IPS-NIHi7 (cell line): ENCODE measurements at regions not wholly inside any gene's neighbourhood (a gene's known extent, or its start where the extent isn't known, plus 50 kb on each side); places are given as distances from the start of the nearest gene placed in this dataset.

Source experiments
- DNase-seq: peaks from one replicate; pipeline ENCODE4 v3.0.0; 2012; ENCODE audit warnings: mixed read lengths; ENCODE audit errors: extremely low spot score

DNA sequence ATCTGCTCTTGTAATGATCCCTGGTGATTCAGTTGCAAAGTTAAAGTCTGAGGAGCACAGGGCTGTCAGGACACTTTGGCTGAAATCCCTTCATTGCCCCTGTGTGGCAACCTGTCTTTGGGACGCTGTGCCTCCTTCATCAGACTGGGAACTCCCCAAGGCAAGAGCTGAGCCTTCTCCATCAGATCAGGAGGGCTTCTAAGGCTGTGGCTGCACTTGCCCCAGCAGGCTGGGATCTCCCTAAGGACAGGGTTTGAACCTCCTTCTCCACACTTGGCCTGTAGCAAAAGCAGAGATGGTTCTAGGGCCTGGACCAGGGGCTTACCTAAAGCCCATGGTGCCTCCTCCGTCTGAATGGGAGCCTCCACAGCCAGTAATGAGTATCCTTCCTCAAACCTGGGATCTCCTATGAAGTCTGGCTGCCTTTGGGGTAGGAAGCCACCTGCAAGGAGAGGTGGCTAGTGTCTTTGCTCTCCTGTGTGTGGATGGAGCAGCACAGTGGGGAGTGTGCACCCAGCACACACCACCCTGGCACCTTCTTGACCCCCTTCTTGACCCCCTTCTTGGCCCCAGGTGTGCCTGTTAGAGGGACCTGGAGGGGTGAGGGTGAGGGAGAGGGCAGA is 79.0 kb upstream of the NKD1 start:
- no peak for DNase-seq

DNA sequence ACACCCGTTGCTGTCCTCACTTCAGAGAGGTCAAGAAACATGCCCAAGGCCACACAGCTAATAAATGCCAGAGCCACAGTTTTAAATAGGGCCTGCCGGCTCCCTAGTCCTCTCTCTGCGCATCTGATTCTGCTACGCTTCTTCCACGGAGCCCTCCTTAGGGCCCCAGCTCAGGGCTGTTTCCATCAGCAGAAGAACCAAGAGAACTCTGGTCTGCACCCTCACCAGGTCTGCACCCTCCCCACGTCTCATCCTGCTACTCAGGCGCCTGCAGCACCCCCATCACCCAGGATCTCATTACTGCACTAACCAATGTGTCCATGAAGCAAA is 79.5 kb upstream of the NKD1 start:
- DNase-seq, result no peak

DNA sequence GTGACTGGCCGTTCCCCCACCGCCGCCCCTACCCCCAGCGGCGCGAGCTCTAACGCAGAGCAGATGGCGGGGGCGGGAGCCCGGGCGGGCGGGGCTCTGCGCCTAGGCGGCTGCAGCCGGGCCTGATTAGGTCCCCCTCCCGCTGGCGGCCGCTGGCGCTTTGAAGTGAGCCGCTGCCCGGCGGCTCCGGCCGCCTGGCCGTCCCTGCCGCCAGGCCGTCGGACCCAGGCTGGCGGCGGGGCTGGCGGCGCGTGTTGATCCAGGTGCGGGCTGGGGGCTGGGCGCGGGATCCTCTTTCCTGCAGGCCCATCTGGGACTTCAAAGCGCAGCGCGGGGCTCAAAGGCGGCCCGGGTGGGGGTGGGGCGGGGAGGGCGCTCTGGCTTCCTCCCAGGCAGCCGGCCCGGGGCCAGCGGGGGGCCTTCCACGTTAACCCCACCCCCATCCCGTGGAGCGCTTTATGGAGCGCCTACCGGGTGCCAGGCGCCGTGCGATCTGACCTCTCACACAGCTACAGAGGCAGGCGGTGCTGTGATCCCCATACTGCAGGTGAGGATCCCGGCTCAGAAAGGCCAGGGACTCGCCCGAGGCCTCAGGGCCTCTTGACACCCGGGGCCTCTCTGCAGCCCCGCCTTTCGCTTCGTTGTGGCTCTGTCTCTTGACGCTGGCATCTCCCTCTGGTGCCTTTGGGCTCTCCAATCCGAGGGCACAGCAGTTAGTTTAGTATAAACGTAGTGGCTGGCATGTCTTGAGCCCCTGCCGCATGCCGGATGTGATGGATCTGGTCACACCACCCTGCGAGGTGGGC is 80.0 kb upstream of the NKD1 start:
- DNase-seq, result peak; percentile 84

DNA sequence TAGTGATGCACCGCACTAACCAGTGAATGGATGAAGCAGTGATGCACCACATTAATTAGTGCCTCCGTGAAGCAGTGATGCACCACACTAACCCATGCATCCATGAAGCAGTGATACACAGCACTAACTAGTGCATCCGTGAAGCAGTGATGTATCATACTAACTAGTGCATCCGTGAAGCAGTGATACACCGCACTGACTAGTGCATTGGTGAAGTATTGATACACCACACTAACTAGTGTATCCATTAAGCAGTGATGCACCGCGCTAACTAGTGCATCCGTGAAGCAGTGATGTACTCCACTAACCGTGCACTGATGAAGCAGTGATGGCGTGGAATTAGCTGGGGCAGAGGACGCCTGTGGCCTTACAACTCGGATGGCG is 80.6 kb upstream of the NKD1 start:
- no peak for DNase-seq

DNA sequence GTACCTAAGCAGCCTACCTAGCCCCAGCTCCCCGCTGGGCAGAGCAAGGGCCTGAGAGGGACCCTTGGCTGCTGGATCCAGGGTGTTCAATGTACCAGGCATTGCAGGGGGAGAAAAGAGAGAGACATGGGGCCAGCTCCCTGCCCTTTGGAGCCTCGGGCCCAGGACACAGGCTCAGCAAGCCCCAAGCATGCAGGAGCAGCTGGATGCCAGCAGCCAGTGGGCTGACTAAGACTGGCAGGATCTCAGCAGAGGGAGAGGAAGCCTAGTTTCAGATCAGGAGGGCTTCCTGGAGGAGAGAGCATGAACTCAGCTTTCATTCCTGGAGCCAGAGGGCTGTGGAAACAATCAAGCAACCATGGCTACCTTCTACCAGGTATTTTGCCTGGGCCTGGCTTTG is 82.0 kb upstream of the NKD1 start:
- DNase-seq, result no peak

DNA sequence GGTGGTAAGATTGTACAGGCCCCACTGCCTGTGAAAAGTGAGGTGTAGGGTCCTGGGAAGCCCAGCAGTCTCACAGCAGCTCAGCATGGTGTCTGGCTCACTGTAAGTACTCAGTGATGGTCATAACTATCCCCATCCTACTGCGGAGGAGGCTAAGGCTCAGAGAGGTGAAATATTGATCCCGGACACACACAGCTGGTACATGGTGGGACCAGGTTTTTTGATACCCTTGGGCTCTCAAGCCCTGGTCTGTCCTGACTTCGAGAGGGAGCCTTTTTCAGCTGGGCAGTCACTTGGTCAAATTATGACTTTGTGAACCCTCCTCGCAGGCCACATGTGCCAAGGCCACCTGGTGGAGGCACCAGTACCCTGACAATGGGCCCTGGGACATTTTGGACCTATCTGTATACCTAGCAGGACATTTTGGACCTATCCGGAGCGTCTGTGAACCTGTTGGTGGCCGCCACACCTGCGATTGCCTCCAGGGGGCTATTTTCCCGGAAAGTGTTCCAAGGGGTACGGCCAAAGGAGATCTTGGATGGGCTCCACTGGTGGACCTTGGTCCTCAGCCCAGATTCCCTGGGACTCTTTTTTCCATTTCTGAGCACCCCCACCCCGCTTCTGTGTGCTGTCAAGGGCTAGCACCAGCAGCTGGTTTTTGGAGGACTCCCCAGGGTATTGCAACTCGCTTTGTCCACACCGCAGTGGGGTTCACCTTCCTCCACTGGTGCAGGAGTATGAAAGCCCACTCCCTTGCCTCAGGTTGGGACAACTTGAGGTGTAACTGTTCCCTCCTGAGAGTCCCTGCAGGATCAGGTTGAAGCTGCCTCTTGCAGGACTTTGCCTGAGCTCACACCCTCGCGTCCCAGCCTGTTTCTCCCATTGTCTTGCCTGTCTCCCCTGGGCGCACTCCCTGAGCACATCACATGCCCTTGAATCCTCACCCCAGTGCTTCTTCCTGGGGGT is 83.6 kb upstream of the NKD1 start:
- DNase-seq, result peak; percentile 35

DNA sequence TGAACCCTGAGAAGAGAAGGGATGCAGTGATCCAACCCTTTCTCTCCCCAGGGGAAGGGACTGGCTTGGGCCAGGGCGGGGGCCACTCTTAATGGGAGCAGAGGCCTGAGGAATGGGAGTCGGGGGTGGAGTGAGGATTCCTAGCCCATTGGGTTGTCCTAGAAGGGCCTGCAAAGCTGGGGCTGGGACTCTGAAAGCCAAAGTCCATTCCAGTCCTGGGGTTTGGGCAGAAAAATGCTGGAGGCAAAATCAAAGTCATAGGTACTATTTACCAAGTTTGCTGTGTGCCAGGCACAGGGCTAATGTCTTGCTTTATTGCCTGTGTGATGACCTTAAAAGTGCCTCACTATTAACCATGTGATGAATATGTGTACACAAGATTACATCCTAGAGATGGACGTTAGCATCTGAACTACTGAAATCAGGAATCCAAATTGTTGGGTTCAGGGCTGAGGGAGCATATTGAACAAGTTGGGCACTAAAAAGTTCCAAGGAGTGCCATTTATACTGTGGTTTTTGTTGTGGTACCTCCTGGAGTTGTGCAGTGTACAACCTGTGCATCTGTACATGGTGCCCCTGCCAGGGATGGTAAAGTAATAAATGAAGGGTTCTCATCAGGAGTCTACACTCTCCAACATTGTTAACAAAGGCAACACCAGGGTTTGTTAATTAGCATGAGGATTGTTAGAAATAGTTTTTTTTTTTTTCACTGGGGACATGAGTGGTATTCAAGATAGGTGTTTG is 84.4 kb upstream of the NKD1 start:
- peak; percentile 8 for DNase-seq

DNA sequence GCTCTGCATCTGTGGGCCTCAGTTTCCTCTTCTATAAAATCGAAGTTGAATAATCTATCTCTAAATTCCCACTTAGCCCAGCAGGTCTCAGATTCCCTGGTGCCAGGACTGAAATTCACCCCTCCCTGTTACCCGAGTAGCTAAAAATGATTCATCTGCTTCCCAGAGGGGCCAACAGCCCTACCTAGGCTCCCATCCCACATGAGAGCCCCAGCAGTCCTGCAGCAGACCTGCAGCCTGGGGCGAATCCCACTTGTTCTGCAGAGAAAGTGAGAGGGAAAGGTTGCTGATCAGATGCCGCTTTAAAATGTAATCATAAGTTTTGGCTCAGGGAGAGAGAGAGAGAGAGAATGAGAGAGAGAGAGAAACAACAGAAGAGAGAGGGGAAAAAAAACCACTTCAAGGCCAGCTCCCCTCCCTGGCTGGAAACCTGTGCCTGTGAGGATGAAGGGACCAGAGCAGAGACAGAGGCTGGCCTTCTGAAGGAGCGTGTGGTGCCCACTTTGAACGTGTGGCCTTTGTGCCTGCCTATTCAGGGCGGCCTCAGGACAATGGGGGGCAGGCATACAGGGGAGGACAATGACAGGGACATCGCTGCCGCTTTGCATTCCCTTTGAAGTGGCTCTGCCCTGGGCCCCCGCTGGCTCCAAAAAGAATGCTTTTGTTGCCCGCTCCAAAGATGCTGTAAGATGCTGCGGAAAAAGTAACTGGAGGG is 85.2 kb upstream of the NKD1 start:
- peak; percentile 20 for DNase-seq

DNA sequence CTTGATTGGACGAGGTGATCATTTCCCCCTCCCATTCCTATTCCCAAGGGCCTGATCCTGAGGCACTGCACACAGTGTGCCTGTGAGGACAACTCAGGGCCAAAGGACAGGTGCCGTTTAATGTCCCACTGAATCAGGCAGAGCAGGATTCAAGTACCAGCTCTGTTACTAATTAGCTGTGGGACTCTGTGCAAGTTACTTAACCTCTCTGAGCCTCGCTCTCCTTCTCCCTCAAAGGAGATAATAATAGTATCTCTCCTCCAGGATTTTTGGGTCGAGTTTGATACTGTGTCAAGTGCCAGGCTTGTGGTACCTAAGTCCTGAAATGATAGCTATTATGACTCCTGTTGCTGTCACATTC is 86.8 kb upstream of the NKD1 start:
- DNase-seq, result no peak

DNA sequence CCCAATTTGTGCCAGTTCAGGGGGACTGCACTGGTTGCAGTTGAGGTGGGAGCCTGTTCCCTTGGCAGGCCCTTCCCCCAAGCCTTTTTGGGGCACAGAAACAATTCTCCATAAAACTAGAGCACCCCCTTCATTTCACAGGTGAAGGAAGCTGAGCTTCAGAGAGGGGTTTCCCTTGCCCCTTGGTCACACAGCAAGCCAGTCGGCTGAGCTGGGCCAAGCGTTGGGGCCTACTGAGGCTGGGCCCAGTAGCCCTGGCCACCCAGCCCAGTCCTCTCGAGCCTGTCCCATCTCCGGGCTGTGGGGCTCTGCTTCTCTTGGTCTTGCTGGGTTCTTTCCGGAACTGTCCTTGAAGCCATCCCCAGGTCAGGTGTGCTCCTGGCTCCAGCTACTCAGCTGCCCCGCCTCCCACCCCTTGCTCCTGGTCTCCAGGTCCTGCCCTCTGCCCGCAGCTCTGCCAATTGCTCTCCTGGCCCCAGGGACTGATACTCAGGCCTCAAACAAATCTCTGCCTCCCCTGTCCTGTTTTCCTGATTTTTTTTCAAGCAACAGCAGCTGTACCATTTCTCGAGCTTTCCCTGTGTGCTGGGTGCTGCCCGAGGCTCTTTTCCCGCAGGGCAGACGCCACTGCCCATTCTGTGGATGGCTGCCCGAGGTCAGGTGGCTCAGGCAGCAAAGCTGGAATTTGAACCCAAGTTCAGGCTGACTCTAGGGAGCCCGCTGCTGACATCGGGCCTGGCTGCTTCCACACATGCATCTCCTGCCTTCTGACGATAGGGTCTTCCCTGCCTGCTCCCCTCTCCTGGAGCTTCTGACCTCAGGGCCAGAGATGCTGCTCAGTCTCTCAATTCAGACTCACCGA is 87.4 kb upstream of the NKD1 start:
- DNase-seq, result peak; percentile 4

DNA sequence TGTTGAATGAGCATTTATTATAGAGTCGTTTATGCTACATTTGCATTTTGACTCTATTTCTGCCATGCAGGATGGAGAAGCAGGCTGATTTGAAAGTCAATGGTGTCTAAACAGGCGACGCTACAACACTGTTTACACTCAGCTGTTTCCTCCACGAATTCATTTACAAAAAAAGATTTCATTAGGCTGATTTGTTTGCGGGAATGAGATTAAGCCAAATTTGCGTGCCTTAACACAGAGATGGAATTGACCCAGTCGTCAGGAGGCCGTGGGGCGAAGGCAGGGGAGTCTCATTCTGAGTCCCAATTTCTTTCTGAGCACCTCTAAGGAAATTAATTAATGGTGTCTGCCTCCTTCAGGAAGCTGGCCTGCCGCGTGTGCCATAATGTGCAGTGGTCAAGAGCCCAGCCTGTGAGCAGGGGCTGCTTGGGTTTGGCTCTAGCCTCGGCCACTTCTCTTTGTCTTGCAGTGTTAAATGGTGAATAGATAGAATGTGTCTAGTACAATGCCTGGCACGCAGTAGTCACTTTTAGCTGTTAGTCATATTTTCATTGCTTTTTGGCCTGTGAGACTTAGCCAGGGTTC is 88.6 kb upstream of the NKD1 start:
- DNase-seq, result peak; percentile 6

DNA sequence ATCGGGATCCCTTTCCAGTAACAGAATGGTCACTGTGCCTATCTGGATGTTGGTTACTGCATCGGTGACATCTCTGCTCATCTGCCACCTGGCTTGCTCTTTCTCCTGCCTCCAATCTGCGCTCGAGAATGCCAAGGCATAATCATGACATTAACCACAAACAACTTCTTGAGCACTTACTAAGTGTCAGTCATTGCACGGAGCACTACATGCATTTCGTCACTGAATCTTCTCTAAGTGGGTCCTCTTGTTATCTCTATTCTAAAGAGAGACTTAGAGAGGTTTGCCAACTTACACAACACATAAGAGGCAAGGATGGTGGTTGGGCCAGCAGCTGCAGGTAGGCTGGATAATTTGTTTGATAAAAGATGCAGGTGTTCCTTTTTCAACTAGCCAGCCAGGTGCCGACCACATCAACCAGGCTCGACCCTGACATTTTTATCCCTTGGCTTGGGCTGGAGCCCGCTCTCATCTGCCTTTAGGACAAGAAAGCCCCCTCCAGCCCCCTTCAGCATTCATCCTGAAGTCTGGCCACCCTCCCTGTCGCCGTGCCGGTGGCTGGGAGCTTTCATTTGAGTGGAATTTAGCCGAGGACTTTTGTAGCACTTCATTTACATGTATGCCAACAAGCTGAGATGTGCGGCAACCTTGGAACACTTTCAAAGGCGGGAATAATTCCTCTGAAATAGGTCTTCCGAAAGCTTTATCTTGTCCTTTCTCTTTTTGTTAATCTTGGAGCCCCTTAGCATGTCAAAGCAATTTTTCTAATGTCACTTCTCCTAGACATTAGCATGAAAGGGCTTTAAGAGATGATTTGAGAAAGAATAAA is 89.3 kb upstream of the NKD1 start:
- DNase-seq, result peak; percentile 22

DNA sequence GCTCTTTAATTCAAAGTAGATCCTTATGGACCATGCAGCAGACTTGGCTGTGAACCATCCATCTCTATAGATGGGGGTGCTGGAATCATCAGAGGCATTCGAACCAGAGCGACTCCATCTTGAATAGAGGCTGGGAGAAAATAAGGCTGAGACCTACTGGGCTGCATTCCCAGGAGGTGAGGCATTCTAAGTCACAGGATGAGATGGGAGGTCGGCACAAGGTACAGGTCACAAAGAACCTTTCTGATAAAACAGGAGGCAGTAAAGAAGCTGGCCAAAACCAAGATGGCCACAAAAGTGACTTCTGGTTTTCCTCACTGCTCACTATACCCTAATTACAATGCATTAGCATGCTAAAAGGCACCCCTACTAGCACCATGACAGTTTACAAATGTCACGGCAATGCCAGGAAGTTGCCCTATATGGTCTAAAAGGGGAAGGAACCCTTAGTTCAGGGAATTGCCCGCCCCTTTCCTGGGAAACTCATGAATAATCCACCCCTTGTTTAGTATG is 89.2 kb upstream of the BRD7 start:
- DNase-seq, result no peak

DNA sequence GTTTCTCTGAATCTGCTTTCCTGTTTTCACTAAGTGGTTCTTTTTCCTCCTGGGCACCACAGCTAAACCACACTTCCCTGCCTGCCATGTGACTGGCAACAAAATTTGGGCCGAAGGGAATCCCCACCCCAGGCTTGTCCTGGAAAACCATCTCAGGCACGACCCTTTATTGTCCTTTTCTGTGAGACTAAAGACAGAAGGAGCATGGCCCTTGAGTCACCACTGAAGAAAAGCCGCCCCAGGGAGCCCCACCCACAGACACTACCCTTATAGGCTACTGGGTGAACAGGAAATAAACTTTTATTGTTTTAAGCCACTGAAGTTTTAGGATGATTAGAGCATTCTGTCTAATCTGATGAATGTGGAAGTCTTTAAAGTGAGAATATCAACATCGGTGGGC is 88.6 kb upstream of the BRD7 start:
- DNase-seq, result no peak

DNA sequence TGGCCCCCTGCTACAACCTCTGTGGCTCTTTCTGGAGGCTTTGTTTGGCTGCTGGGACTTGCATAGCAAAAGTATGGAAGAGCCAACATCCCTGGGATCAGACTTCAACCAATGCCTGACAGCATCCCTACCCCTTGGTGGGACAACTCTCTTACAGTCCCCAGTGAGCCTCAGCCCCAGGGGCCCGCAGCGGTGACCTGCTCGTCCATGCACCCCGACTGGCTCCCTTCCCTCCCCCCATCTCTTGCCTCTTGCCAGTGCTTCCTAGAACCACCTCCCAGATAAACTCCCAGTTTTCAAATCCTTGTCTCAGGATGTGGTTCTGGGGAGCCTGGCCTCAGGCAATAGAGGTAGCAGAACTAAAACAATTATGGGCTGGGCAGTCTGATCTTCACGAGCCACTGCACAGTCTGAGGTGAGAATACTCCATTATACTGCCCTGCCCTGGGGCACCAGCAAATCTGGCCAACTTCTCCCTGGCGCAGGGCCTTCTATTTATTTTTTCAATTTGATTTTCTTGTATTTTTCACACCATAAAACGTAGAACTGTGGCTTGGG is 86.6 kb upstream of the BRD7 start:
- DNase-seq, result no peak

DNA sequence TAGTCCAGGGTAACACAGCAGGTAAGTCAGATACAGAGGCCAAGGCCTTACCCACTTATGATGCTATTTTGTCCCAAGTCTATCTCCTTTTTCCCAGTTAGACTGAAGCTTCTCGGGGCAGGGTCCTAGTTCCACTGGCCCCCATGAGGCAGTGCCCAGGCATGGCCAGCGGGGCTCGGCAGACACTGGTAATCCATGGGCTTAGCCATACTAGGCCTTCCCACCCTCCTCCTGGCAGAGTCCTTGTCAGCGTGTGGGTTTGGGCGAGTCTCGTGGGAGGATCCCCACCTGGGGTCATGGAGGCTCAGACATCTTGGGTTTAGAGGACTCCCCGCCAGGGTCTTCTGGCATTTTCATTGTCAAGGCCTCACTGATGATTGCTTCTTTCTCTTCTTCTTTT is 84.7 kb upstream of the BRD7 start:
- no peak for DNase-seq

DNA sequence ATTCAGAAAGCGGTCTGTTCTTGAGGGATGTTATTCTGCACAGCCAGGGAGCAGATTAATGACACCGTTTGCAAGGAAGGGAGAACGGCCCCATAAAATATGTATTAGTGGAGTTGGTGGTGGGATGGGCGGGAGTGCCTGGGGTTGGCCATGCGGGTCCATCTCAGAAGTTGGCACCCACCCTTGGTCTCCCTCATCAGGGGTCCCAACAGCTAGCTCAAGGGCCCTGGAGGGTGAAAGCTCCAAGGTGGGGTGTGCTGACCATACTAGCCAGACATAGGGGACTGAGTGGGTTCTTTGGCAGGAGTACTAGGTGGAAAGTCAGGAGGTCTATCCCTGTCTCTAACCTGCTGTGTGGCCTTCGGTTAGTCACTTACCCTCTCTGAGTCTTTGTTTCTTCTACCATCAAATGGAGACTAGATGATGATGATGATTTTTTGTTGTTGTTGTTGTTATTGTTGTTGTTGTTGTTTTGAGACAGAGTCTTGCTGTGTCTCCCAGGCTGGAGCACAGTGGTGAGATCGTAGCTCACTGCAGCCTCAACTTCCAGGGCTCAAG is 83.2 kb upstream of the BRD7 start:
- no peak for DNase-seq

DNA sequence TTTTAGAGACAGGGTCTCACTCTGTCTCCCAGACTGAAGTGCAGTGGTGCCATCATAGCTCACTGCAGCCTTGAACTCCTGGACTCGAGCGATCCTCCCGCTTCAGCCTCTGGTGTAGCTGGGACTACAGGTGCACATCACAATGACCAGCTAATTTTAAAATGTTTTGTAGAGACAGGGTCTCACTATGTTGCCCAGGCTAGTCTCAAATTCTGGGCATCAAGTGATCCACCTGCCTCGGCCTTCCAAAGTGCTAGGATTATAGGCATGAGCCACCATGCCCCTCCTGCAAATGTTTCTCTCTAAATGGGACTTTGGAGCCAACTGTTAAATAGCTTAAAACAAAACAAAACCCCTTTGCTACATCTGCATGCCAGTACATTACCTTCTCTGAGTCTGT is 82.2 kb upstream of the BRD7 start:
- DNase-seq, result no peak
